NT2/D1 (cell line): ENCODE measurements at regions not wholly inside any gene's neighbourhood (a gene's known extent, or its start where the extent isn't known, plus 50 kb on each side); places are given as distances from the start of the nearest gene placed in this dataset.

Experiments
- DNase-seq: peaks from one replicate; pipeline ENCODE4 v3.0.0-alpha.2; 2011; ENCODE audit warnings: low read depth, low spot score
- H3K27me3 ChIP-seq: 2 replicates; pipeline ENCODE4 v1.6.0; 2011; ENCODE audit warnings: mild to moderate bottlenecking; ENCODE audit not compliant: insufficient read length, insufficient read depth
- H3K36me3 ChIP-seq: 2 replicates; pipeline ENCODE4 v1.6.1; 2011; ENCODE audit warnings: mild to moderate bottlenecking, low read length, mixed read lengths; ENCODE audit not compliant: insufficient read depth, insufficient read length
- H3K4me1 ChIP-seq: 2 replicates; pipeline ENCODE4 v1.5.1; 2011; ENCODE audit not compliant: insufficient read depth, insufficient read length
- H3K4me3 ChIP-seq: 2 replicates; pipeline ENCODE4 v1.5.1; 2011; ENCODE audit warnings: low read depth; ENCODE audit not compliant: insufficient read length
- H3K9ac ChIP-seq: 2 replicates; pipeline ENCODE4 v1.6.0; 2011; ENCODE audit warnings: low read depth; ENCODE audit not compliant: insufficient read length
- H3K9me3 ChIP-seq: 2 replicates; pipeline ENCODE4 v1.5.1; 2011; ENCODE audit warnings: mild to moderate bottlenecking, low read length; ENCODE audit not compliant: insufficient read depth
- SUZ12 ChIP-seq: IDR thresholded peaks from 2 replicates; pipeline ENCODE4 v1.6.1; 2011; ENCODE audit not compliant: insufficient read length, insufficient read depth; ENCODE audit errors: extremely low read depth
- YY1 ChIP-seq: IDR thresholded peaks from 2 replicates; pipeline ENCODE4 v1.6.1; 2011; ENCODE audit not compliant: insufficient read length, insufficient read depth
- ZNF274 ChIP-seq: IDR thresholded peaks from 2 replicates; pipeline ENCODE4 v1.6.1; 2011; ENCODE audit warnings: mild to moderate bottlenecking, low read depth, low read length

DNA sequence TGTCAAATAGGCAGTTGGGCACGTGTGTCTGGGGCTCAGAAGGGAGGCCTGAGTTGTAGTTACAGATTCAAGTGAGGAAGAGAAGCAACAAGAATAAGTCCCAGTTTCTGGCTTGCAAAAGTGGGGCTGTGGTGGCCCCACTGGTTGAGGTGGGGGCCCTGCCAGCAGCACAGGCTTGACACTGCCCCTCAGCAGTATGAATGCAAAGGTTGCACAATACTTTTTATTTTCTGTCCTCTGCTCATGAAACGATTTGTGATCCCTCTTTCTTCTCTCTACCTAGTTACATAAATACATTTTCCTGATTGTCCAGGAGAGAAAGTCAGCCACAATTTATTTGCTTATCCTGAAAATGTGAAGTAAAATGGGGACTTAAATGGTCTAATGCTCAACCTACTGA, 577.8 kb downstream of the AACS start:
- DNase-seq = no peak
- Histone ChIP-seq H3K4me3 (no peak overlapping the region), H3K9ac (no peak overlapping the region), H3K4me1 (no peaks in the 10 kb centered on the region), H3K36me3 (no peaks in the 10 kb centered on the region), H3K27me3 (no peaks in the 10 kb centered on the region), H3K9me3 (no peaks in the 10 kb centered on the region)
- TF ChIP-seq SUZ12 (no peak), ZNF274 (no peak), YY1 (no peak)

- Histone ChIP-seq H3K4me1 (no peaks in the 10 kb centered on the region), H3K27me3 (no peaks in the 10 kb centered on the region), H3K36me3 (no peaks in the 10 kb centered on the region), H3K9me3 (no peaks in the 10 kb centered on the region), H3K9ac (no peak overlapping the region), H3K4me3 (no peak overlapping the region)
- TF ChIP-seq YY1 (no peak), SUZ12 (no peak), ZNF274 (no peak)
- no peak for DNase-seq
Measured at GRCh38 chr12:125645724-125646123, 580.5 kb downstream of the AACS start.

DNA sequence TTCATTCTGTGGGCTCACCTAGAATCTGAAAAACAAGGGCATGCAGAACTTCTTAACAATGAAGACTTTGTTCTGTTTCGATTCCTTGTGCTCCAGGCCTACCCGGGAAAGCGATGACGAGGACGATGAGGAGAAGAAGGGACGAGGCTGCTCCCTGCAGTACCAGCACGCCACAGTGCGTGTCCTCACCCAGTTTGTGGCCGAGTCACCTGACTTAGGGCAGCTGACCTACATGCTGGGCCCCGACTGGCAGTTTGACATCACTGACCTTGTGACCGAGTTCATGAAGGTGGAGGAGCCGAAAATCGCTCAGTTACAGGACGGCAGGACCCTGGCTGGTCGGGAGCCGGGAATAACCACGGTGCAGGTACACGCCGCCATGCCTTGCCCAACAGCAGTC, 585.4 kb downstream of the AACS start:
- H3K4me1 ChIP-seq = no peaks in the 10 kb centered on the region
- no peaks in the 10 kb centered on the region for H3K9me3 ChIP-seq
- no peaks in the 10 kb centered on the region for H3K36me3 ChIP-seq
- no peak for DNase-seq
- H3K27me3 ChIP-seq = no peaks in the 10 kb centered on the region
- H3K4me3 ChIP-seq = no peak overlapping the region
- no peak overlapping the region for H3K9ac ChIP-seq
- TF ChIP-seq SUZ12 = no peak
- no peak for TF ChIP-seq ZNF274
- no peak for TF ChIP-seq YY1

DNA sequence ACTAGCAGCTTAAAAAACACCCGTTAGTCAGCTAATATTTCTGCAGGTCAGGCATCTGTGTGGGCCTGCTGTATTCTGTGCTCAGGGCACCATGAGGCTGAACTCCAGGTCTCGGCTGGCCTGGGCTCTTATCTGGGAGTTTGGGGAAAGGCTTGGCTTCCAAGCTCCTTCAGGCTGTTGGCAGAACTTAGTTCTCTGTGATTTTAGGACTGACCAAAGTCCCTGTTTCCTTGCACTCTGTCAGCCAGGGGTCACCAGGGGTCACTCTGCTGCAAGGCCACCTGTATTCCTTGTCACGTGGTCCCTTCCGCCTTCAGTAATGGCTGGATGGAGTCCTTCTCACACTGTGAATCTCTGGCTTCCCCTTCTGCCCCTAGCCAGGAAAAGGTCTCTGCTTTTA, 586.4 kb downstream of the AACS start:
- Histone ChIP-seq H3K4me3 (no peak overlapping the region), H3K9me3 (no peaks in the 10 kb centered on the region), H3K27me3 (no peaks in the 10 kb centered on the region), H3K9ac (no peak overlapping the region), H3K36me3 (no peaks in the 10 kb centered on the region), H3K4me1 (no peaks in the 10 kb centered on the region)
- no peak for DNase-seq
- TF ChIP-seq ZNF274 (no peak), YY1 (no peak), SUZ12 (no peak)

DNA sequence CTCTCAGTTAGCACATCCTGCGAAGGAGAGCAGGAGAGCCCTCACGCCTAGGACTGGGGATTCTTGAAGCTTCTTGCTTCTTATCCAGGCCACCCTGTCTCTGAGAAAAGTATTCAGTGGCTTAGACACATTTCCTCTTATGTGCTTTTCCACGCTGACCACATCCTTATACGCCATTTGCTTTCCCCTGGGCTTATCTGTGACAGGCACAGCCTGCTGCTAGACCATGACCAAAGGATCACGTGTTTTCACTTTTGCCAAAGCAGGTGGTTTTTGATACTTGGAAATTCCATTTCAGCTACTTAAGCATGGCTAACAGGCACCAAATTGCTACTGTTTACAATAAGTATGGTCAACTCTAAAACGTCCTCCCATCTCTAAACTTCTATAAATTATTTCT, 587.4 kb downstream of the AACS start:
- TF ChIP-seq YY1 (no peak), ZNF274 (no peak), SUZ12 (no peak)
- no peaks in the 10 kb centered on the region for H3K27me3 ChIP-seq
- H3K4me1 ChIP-seq = no peaks in the 10 kb centered on the region
- DNase-seq = no peak
- no peak overlapping the region for H3K9ac ChIP-seq
- H3K9me3 ChIP-seq = no peaks in the 10 kb centered on the region
- H3K4me3 ChIP-seq = no peak overlapping the region
- no peaks in the 10 kb centered on the region for H3K36me3 ChIP-seq

DNA sequence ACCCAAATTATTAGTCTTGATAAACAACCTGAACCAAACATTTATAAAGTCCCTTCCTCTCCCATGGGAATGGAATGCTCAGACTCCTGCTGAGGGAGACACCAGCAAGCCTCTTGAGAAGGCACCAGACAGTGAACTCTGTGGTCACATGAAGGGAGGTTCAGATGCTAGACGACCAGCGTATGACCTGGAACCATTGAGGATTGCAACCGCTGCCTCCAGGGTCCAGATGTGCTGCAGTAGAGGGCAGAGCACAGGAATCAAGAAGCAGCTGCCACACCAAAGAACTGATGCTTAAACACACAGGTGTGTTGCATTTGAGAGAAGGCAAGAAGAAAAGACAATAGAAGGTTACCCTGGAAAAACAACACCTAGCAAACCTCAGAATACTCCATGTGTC, 592.4 kb downstream of the AACS start:
- Histone ChIP-seq H3K4me1 (no peaks in the 10 kb centered on the region), H3K9me3 (no peaks in the 10 kb centered on the region), H3K4me3 (no peak overlapping the region), H3K9ac (no peak overlapping the region), H3K36me3 (no peaks in the 10 kb centered on the region), H3K27me3 (no peaks in the 10 kb centered on the region)
- no peak for DNase-seq
- TF ChIP-seq YY1 (no peak), SUZ12 (no peak), ZNF274 (no peak)

DNA sequence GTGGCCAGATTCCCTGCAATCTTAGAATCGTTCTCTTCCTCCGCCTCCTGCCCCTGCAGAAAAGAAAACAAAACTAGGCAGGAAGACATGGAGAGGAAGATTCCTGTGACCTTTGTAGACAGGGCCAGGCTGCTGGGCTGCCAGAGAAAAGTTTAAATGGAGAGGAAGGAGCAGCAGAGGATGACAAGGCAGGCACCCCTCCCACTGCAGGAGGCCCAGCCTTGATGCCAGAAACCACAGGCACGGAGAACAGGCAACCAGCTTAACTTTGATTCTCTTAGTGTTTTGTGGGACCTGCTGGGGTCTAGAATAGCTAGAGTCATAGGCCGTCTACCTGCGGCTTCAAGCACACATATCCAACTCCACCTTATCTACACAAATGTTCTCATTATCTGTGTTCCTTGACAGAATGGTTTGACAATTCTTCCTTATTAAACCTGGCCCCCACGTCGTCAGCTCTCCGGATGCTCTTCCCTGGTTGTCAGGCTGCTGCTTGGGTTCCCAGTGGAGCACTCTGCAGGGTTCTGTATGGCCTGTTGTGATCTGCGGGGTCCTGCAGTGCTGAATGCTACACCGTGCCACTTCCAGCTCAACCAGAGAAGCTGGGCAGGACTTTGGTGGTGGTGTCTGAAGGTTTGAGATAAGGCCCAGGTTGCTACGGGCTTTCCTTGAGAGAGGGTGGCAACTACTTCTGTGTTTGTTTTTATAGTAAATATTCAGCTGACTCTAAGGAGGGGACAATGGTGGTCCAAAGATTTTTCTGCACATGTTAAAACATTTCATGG, 609.5 kb downstream of the AACS start:
- Histone ChIP-seq H3K4me1 (no peaks in the 10 kb centered on the region), H3K27me3 (peaks cover 5% of the 10 kb centered on the region), H3K9me3 (no peaks in the 10 kb centered on the region), H3K4me3 (no peak overlapping the region), H3K36me3 (no peaks in the 10 kb centered on the region), H3K9ac (no peak overlapping the region)
- no peak for DNase-seq
- TF ChIP-seq YY1 (no peak), SUZ12 (no peak), ZNF274 (no peak)
